HEK293T (cell line): ENCODE measurements at regions not wholly inside any gene's neighbourhood (a gene's known extent, or its start where the extent isn't known, plus 50 kb on each side); places are given as distances from the start of the nearest gene placed in this dataset.

Experiments
- BHLHE40 ChIP-seq: fragments of 450-650 bp; IDR thresholded peaks from 2 replicates; pipeline ENCODE4 v1.6.1; 2016; ENCODE audit warnings: mild to moderate bottlenecking, moderate library complexity, borderline replicate concordance
- ELF4 ChIP-seq: fragments of 450-650 bp; IDR thresholded peaks from 2 replicates; pipeline ENCODE4 v1.6.1; 2017; ENCODE audit warnings: antibody characterized with exemption
- FOXA1 ChIP-seq: fragments of 450-650 bp; IDR thresholded peaks from 2 replicates; pipeline ENCODE4 v1.6.1; 2016; ENCODE audit warnings: mild to moderate bottlenecking
- FOXK2 ChIP-seq: fragments of 450-650 bp; IDR thresholded peaks from 2 replicates; pipeline ENCODE4 v1.6.1; 2016; ENCODE audit warnings: mild to moderate bottlenecking
- FOXM1 ChIP-seq: fragments of 450-650 bp; IDR thresholded peaks from 2 replicates; pipeline ENCODE4 v1.6.1; 2017; ENCODE audit warnings: mild to moderate bottlenecking, borderline replicate concordance
- HDGF ChIP-seq: fragments of 450-650 bp; IDR thresholded peaks from 2 replicates; pipeline ENCODE4 v1.6.1; 2017; ENCODE audit warnings: antibody characterized with exemption, borderline replicate concordance
- LEF1 ChIP-seq: fragments of 450-650 bp; IDR thresholded peaks from 2 replicates; pipeline ENCODE4 v1.6.1; 2017; ENCODE audit warnings: mild to moderate bottlenecking, borderline replicate concordance
- NFRKB ChIP-seq: fragments of 450-650 bp; IDR thresholded peaks from 2 replicates; pipeline ENCODE4 v1.6.1; 2016; ENCODE audit warnings: mild to moderate bottlenecking, moderate library complexity
- SP1 ChIP-seq: fragments of 450-650 bp; IDR thresholded peaks from 2 replicates; pipeline ENCODE4 v1.6.1; 2017
- SUZ12 ChIP-seq: fragments of 450-650 bp; IDR thresholded peaks from 2 replicates; pipeline ENCODE4 v1.6.1; 2016; ENCODE audit warnings: mild to moderate bottlenecking
- TARDBP ChIP-seq: fragments of 450-650 bp; IDR thresholded peaks from 2 replicates; pipeline ENCODE4 v1.6.1; 2016
- ZNF384 ChIP-seq: fragments of 450-650 bp; IDR thresholded peaks from 2 replicates; pipeline ENCODE4 v1.6.1; 2016

GRCh38 chr5:124574521-124575436 is 171.7 kb downstream of the ZNF608 start:
- TF ChIP-seq NFRKB, result no peak
- TF ChIP-seq HDGF, result no peak
- TF ChIP-seq SP1, result no peak
- TF ChIP-seq ZNF384, result no peak
- TF ChIP-seq FOXK2, result no peak
- no peak for TF ChIP-seq TARDBP
- TF ChIP-seq ELF4, result no peak
- TF ChIP-seq SUZ12, result no peak
- TF ChIP-seq FOXM1, result no peak
- TF ChIP-seq FOXA1, result no peak
- TF ChIP-seq BHLHE40, result no peak
- no peak for TF ChIP-seq LEF1
